NCI-H524 (cell line): ENCODE measurements at regions not wholly inside any gene's neighbourhood (a gene's known extent, or its start where the extent isn't known, plus 50 kb on each side); places are given as distances from the start of the nearest gene placed in this dataset.

Experiments used
- DNase-seq, 2 experiments: peaks; one replicate each; lab custom pipeline; 2025; lab: John Stamatoyannopoulos, UW

GRCh38 chr18:56173542-56174220, 464.7 kb downstream of the TXNL1 start:
- DNase-seq, result no peak

- DNase-seq, result no peak
Measured at GRCh38 chr18:56172527-56172926, 465.9 kb downstream of the TXNL1 start.

GRCh38 chr18:56171848-56172247, 466.5 kb downstream of the TXNL1 start:
- DNase-seq, result no peak

GRCh38 chr18:56168049-56168781, 470.2 kb downstream of the TXNL1 start:
- DNase-seq, result no peak

DNA sequence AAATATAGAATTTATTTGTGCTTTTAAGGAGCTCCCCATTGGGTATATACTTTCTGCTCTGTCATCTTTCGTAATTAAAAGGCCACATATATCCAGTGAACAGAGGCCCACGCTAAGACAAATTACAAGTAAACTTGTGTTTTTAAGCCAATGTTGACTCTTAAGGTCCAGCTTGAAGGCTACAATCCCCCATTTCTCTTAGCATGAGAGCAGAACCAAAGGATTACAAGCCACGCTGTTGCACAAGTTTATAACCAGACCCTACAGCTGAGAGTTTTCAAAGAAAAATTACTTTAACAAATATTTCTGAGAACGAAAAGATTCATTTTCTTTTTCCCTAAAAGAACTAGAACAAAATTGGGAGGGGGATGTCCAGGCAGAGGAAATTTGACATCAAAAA, 471.0 kb downstream of the TXNL1 start:
- DNase-seq, result no peak

DNA sequence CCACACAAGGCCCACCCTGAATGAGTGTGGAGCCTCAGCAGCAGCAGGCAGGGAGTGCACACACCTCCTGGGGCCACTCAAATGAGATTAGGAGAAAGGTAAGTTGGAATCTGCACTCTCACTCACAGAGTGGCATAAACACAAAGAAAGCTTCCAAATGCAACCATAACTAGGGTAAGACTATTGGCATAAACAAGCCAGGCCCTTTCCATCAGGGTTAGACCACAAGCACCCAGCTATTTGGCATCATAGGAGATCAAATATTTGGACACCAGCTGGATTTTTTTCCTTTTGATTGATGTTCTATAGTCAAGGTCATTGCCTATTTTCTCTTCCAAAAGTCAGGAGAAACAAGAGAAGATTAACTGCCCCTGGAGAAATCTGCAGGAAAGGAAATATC, 471.5 kb downstream of the TXNL1 start:
- peak in 1 of 2 experiments; percentile 34 for DNase-seq

DNA sequence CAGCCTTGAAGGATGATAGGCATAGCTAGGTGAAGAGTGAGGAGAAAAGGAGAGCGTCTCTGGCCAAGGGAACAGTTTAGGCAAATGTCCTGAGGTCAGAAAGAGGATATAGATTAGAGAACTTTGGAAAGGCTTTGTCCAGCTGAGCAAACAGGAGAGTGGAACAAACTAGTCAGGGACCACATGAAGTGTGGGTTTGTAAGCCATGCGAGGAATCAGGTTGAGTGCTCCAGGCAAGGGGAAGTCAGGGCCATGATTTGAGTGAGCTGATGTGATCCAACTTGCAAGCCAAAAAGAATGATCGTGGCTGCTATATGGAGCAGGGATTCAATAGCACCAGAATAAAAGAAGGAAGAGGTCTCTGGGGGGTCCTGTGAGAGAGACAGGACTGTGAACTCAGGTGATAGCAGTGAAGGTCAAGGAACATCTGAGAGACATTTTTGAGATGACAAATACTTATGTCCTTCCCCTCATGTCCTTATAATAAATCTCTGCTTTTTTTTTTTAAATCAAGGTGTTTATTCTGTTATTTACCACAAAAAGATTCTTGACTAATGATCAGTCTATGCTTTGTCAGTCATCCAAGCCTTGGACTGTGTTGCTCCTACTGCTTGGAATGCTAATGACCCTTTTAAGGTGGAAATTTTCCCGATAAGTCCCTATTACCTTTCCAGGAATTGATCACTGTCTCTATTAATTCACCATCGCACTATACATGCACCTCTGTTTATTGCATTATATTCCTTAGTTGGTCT, 472.6 kb downstream of the TXNL1 start:
- no peak for DNase-seq

DNA sequence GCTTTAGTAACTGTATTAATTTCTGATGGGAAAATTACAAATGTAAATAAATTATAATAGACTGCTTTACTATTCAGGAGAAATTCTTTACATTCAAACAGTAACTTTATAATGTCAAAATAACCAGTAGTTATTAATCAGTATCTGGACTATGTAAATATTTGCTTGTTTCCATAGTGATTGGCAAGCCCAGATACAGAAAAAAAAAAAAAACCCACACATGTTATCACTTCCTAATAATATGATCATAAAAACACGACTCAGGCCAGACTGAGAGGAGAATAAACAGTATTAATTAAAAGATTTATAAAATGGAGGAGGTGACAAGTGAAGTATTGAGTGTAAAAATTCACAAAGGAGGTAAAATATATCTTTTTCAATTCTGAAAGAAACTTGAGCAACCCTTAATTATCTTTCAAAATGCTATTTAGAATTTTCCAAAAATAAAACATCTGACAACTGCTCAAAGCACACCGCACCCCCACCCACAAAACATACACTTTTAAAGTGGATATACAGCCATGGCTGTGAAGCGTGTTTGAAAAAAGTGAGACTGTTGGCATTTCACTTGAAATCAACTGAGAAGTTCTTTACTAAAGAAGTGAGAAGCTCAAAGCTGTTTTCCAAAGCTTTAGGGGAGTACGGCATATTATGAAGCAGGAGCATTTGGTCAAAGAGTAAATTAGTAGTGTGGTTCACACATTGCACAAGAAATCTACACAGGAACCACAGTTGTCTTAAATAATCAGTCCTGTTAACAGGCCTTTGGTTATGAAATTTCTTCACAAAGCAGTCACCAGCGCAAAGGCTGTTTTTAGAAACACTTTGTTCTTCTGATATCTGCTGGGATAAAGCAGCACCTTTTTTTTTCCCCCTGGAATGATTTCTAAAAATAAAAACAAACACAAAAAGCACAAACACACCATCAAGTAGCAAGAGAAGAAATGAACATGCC, 475.8 kb downstream of the TXNL1 start:
- no peak for DNase-seq

GRCh38 chr18:56161566-56162260, 476.7 kb downstream of the TXNL1 start:
- no peak for DNase-seq

DNA sequence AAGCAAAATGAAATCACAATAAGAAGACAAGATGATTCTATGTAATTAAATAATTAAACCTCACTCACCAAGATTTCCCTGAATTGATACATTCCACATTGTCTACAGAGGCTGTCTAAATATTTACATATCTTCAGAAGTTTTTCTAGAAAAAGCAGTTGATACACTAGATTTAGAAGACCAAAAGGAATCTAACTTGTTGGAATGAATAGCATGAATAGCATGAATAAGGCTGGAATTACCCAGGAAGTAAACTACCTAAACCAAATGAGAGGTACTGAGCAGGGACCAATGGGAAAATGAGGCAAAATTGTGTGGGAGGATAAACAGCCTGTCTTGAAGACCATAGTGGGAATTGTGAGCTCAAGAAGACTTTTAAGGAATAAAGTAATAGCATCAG, 479.7 kb downstream of the TXNL1 start:
- DNase-seq, result no peak

DNA sequence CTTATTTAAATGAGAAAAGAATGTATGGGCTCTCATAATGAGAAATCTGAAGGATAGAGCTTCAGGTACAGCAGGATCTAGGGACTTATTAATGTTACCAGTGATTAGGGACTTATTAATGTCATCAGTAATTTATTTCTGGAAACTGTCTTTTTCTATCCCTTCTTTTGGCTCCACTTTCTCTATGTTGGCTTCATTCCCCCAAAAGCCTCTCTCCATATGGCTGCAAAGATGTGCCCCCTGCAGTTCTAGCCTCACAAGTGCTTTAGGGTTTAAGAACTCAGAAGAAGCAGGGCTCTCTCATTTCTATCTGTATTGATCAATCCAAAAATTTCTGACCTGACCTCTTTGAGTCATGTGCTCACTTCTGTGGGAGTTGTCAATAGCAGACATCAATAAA, 480.9 kb downstream of the TXNL1 start:
- DNase-seq, result peak in 1 of 2 experiments; percentile 42

DNA sequence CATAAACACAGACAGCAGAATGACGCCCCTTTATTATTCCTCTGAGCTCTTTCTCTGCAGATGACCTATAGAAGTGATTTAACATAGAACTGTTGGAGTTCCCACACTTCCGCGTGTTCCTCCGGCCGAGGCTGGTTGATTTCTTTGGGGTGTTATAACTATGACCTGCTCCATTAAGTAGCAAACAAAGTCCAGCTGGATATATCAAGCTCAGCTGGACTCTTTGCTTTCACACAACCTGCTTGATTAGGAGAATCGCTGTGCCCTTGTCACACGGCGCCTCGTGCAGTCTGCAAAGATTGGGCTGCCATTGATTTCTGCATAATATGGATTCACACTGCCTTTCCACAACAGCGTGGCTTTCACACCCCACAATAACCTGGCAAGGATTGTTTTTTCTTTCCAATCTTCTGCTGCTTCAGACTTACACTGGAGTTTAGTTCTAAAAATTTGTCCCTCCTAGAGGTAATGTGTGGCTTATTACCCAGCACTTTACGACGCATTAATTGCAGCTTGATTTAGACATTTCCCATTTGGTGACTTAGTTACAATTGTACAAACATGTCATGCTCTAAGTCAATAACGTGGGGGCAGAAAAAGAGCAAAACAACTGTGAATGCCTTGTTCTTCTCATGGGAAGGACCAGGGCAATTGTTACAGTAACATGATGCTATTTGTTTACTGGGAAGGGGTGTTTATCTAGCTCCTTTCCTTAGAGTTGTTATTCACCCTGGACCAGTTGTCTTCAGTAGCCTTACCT, 485.7 kb downstream of the TXNL1 start:
- DNase-seq, result no peak

- no peak for DNase-seq
Measured at GRCh38 chr18:56148373-56148772, 490.0 kb downstream of the TXNL1 start.

DNA sequence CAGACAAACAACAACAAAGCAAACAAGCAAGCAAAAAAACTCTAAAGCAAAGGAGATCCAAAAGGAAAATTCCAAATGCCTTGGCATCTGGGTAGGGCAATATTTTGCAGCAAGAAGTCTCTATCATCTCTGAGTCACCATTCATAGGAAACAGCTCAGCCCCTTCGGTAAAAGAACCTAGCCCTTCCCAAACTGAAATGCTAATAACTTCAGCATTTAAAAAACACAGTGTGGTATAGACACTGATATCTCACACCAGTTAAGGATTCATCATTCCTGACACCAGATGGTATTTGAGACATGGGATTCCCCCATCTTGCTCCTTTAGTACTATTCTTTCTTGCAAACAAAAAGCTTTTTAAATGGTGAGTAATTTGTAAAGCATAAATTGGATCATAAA, 491.8 kb downstream of the TXNL1 start:
- DNase-seq, result no peak

DNA sequence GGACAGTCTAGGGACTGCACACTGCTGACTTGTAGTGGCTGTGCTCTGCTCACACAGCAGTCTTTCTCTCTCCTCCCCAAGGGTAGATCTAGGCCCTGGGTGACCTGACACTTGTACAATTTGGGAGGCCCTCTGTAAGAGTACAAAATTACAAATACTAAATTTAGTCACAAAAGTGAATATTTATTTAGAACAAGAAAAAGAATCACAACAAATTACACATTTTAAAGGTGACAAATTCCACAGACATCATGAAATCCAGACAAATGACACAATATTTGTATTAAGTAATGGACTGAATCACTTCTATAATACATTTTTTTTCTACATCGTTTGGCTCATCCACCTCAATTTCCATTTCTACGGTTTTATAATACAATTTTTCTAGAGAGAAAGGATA, 496.4 kb downstream of the TXNL1 start:
- DNase-seq, result no peak

DNA sequence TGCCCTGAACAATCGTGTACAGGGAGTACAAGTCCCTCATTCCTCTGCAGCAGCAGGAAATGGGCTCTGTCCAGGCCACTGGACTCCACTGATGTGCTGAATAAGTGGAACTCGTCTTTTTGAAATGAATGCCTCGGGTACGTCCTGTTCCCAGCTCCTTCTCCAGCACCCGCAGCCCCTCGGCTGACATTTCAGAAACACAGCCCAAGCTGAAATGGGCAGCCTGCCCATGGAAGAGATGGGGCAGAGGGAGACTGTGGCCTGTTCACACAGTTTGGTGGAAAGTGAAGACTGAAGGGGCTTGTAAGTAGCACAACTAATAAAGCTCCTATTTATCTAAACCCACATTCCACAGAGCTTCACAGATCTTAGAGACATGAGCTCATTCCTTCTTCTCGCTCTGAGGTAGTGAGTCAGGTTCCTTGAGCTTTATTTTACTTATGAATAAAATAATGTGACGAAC, 498.6 kb downstream of the TXNL1 start:
- no peak for DNase-seq

DNA sequence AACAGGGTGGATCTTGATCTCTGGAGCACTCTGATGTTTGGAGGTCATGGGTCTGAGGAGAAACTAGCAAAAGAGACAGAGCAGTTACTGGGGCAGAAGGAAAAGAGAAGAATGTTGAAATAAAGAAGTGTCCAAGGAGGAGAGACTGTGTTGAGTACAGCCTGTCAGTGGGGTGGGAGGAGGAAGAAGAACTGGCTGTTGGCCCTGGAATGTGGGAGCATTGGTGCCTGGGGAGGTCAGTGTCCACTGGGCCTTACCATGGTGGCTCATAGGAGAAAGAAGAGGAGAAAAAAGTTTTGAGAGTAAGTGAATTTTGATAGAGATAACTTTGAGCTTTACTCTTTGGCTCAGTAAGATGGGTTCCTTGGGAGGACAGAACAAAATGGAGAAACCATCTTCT, 499.0 kb downstream of the TXNL1 start:
- no peak for DNase-seq

- DNase-seq, result no peak
Measured at GRCh38 chr18:56136105-56136504, 502.3 kb downstream of the TXNL1 start.

GRCh38 chr18:56130481-56130880, 507.9 kb downstream of the TXNL1 start:
- no peak for DNase-seq

DNA sequence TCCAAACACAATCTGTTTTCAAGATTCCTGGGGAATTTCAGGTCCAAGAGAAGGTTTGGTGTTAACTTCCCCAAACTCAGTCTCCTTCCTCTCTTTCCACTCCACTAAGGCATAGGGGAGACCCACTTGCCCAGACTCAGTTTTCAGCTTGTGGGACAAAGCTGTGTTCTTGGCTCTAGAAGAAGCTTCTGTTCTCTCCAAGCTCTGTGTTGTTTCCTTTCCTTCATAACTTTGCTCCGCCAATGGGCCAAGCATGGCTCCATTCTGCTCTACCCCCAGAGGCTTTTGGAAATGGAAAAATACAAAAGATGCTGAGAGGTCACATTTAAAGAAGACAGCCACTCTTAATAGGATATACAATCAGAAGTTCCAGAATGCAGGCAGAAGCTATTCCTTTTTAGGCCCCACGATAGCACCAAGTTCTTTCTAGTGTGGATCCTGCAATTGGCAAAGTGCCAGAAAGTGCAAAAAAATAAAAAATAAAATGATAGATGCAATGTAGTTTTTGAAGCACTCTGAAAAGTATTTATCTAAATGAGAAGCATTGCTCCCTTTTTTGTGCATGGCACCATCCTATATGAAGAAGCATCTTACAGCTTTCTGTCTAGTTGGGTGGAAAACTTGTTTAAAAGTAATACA, 510.1 kb downstream of the TXNL1 start:
- no peak for DNase-seq
